ENCODE measurements at regions not wholly inside any gene's neighbourhood (a gene's known extent, or its start where the extent isn't known, plus 50 kb on each side); places are given as distances from the start of the nearest gene placed in this dataset.

DNA sequence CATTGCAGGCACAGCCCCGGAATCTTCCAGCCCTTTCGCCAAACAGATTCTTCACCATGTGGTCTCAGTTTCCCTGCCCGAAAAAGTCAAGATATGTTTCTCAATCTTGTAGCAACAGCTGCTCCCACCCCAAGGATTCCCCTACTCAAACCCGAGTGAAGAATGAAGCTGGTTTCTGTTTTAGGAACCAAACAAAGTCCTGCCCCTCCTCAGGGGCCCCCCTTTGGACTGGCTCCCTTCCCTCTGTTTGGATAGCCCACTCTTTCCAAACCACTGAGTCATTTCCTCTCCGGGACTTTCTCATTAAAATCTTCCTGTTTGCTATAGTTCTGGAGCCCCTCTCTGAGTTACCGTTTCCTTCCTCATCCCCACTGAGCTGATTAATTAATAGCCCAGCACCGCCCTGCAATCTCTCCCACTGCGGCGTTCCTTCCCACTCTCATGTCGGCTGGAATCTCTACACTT lies 100.9 kb downstream of the TSEN15 start:
- TF ChIP-seq TAF1 (IDR thresholded peaks at IDR 0.05; ENCODE audit: borderline replicate concordance, low read depth, low read length) = no peak
- TF ChIP-seq POLR2A (IDR thresholded peaks at IDR 0.05; ENCODE audit: low read depth, low read length) = no peak
